KBM-7 (cell line): ENCODE measurements at regions not wholly inside any gene's neighbourhood (a gene's known extent, or its start where the extent isn't known, plus 50 kb on each side); places are given as distances from the start of the nearest gene placed in this dataset.
"Not testable (repeated sequence)": the region's sequence is repeated elsewhere in the genome, so short reads cannot be mapped to it uniquely, and the experiment has no call there.

Experiments
- DNase-seq: peaks from one replicate; pipeline ENCODE4 v3.0.0-alpha.2; 2015
- in situ Hi-C: fragments of 300-500 bp; cut with MboI; formaldehyde crosslinking; loops from 2 replicates; pipeline ENCODE4 v1.14.3; 2020; ENCODE audit warnings: low sequenced_read_pairs, low pct_unique_long_range_greater_than_20kb, mixed read lengths

- in situ Hi-C loops = no loop called here
- DNase-seq = no peak
Measured at GRCh38 chr9:101849102-101849707, 110.8 kb upstream of the GRIN3A start.

- no peak for DNase-seq
- in situ Hi-C loops = no loop called here
Measured at GRCh38 chr9:101848485-101848919, 110.1 kb upstream of the GRIN3A start.

GRCh38 chr9:101846161-101846560 lies 107.7 kb upstream of the GRIN3A start:
- in situ Hi-C loops = no loop called here
- DNase-seq = no peak

- in situ Hi-C loops = no loop called here
- peak; percentile 3 for DNase-seq
Measured at GRCh38 chr9:101840694-101841188, 102.3 kb upstream of the GRIN3A start.

- DNase-seq, in situ Hi-C loops: not testable (repeated sequence)
Measured at GRCh38 chr9:101838988-101839387, 100.5 kb upstream of the GRIN3A start.

- DNase-seq = no peak
- in situ Hi-C loops = no loop called here
Measured at GRCh38 chr9:101836021-101836420, 97.6 kb upstream of the GRIN3A start.

- in situ Hi-C loops = no loop called here
- DNase-seq = no peak
Measured at GRCh38 chr9:101832486-101832885, 94.0 kb upstream of the GRIN3A start.

- DNase-seq, in situ Hi-C loops: not testable (repeated sequence)
Measured at GRCh38 chr9:101821450-101821849, 83.0 kb upstream of the GRIN3A start.

GRCh38 chr9:101820983-101821382 lies 82.5 kb upstream of the GRIN3A start:
- in situ Hi-C loops, DNase-seq: not testable (repeated sequence)

GRCh38 chr9:101814064-101814463 lies 75.6 kb upstream of the GRIN3A start:
- no peak for DNase-seq
- in situ Hi-C loops = no loop called here

GRCh38 chr9:101807879-101808278 lies 69.4 kb upstream of the GRIN3A start:
- DNase-seq, in situ Hi-C loops: not testable (repeated sequence)

- DNase-seq = no peak
- in situ Hi-C loops = no loop called here
Measured at GRCh38 chr9:101796044-101796443, 57.6 kb upstream of the GRIN3A start.

GRCh38 chr9:101795147-101795546 lies 56.7 kb upstream of the GRIN3A start:
- in situ Hi-C loops = no loop called here
- DNase-seq = no peak

- in situ Hi-C loops = no loop called here
- no peak for DNase-seq
Measured at GRCh38 chr9:101792475-101792874, 54.0 kb upstream of the GRIN3A start.

GRCh38 chr9:101791938-101792337 lies 53.5 kb upstream of the GRIN3A start:
- in situ Hi-C loops = no loop called here
- DNase-seq = peak; percentile 57

GRCh38 chr9:101791533-101791932 lies 53.1 kb upstream of the GRIN3A start:
- no peak for DNase-seq
- in situ Hi-C loops = no loop called here
